ENCODE measurements at regions not wholly inside any gene's neighbourhood (a gene's known extent, or its start where the extent isn't known, plus 50 kb on each side); places are given as distances from the start of the nearest gene placed in this dataset.

GRCh38 chr7:17725821-17726220, 214.5 kb downstream of the SNX13 start:
- no peak for TF ChIP-seq CTCF (IDR thresholded peaks at IDR 0.05; ENCODE audit: insufficient read depth, low read length, poor library complexity, severe bottlenecking)
- TF ChIP-seq EZH2phosphoT487 (conservative IDR thresholded peaks at IDR 0.05; ENCODE audit: low read length) = no peak
